K562 (cell line): ENCODE measurements at regions not wholly inside any gene's neighbourhood (a gene's known extent, or its start where the extent isn't known, plus 50 kb on each side); places are given as distances from the start of the nearest gene placed in this dataset.

Source experiments
- ATAC-seq: fragments of 200-7000 bp; cut with Tn5 transposase; 3 replicates; pipeline ENCODE4 v1.9.1; 2020; ENCODE audit warnings: moderate library complexity
- BruUV-seq: library from RNA; stranded (reverse); fragments of 400-500 nt; replicated peaks from 2 replicates; lab custom pipeline; 2021; lab: Mats Ljungman, UMichigan
- CTCF ChIA-PET: fragments of 300-600 bp; formaldehyde crosslinking; extraction: SDS; loops from one replicate; lab custom pipeline; 2021; ENCODE audit warnings: low intra/inter-chr PET ratio; lab: Yijun Ruan, JAX
- POLR2A ChIA-PET: fragments of 300-600, 350-650 bp; sonication (Branson Sonifier 250); formaldehyde crosslinking; extraction: SDS; loops from one replicate; lab custom pipeline; 2021; ENCODE audit warnings: antibody characterized with exemption, inconsistent platforms; lab: Yijun Ruan, JAX
- DNase-seq, 4 experiments: peaks; one replicate each; pipeline versions ENCODE4 v3.0.0 to v3.0.0-alpha.2; 2011 to 2018; ENCODE audit warnings: low spot score in 3 of 4, mixed read lengths in 3 of 4; ENCODE audit errors: extremely low read depth in 1 of 4
- FAIRE-seq: peaks from 2 replicates; lab custom pipeline; 2011; peaks lifted over from hg19 to GRCh38; lab: Jason Lieb, UNC
- H2AFZ ChIP-seq: 2 replicates; pipeline ENCODE4 v1.6.0; 2011; ENCODE audit warnings: low read depth, low read length, control low read depth, inconsistent platforms
- H3K27ac ChIP-seq: fragments of 200-600 bp; 3 replicates; pipeline ENCODE4 v1.8.0; 2011; ENCODE audit warnings: low read depth, mild to moderate bottlenecking, control low read depth, inconsistent platforms, low read length, moderate library complexity, mixed read lengths; ENCODE audit errors: extremely low read depth
- H3K27me3 ChIP-seq, 2 experiments: fragments of 300-600 bp in 1 of 2; 2 replicates in 1 of 2; 3 replicates in 1 of 2; pipeline versions ENCODE4 v1.6.0 to v1.8.0; 2011; ENCODE audit warnings: inconsistent platforms in 2 of 2, low read length in 2 of 2, mild to moderate bottlenecking in 1 of 2, mixed read lengths in 1 of 2, moderate library complexity in 1 of 2; ENCODE audit not compliant: control insufficient read depth in 2 of 2, insufficient read depth in 2 of 2
- H3K36me3 ChIP-seq: fragments of 300-600 bp; 3 replicates; pipeline ENCODE4 v1.8.0; 2011; ENCODE audit warnings: mild to moderate bottlenecking, low read length, inconsistent platforms; ENCODE audit not compliant: control insufficient read depth, insufficient read depth
- H3K4me1 ChIP-seq, 2 experiments: fragments of 200-600 bp in 1 of 2; replicated peaks in 1 of 2; 2 replicates in 1 of 2; 3 replicates in 1 of 2; pipeline versions ENCODE4 v1.5.1 to v1.8.0; 2011; ENCODE audit warnings: inconsistent platforms in 2 of 2, low read length in 2 of 2, mild to moderate bottlenecking in 1 of 2, mixed read lengths in 1 of 2, moderate library complexity in 1 of 2; ENCODE audit not compliant: control insufficient read depth in 2 of 2, insufficient read depth in 2 of 2
- H3K4me2 ChIP-seq: 2 replicates; pipeline ENCODE4 v1.6.1; 2011; ENCODE audit warnings: low read length, control low read depth, inconsistent platforms, mixed read lengths; ENCODE audit not compliant: insufficient read depth
- H3K4me3 ChIP-seq: fragments of 200-600 bp; sonication (generic), shearing (Covaris generic); 2 replicates; pipeline ENCODE4 v1.5.1; 2016; ENCODE audit warnings: control low read depth, inconsistent platforms
- H3K79me2 ChIP-seq: fragments of 200-600 bp; 3 replicates; pipeline ENCODE4 v1.8.0; 2011; ENCODE audit warnings: low read length, inconsistent platforms; ENCODE audit not compliant: control insufficient read depth, insufficient read depth
- H3K9ac ChIP-seq, 2 experiments: 2 replicates each; pipeline versions ENCODE4 v1.6.0 to v1.6.1; 2011; ENCODE audit warnings: low read depth in 2 of 2, low read length in 2 of 2, control low read depth in 1 of 2, inconsistent platforms in 1 of 2, mild to moderate bottlenecking in 1 of 2, mixed read lengths in 1 of 2; ENCODE audit not compliant: insufficient read depth in 1 of 2
- H3K9me1 ChIP-seq: one replicate; pipeline ENCODE4 v1.6.0; 2011; ENCODE audit warnings: inconsistent platforms, mild to moderate bottlenecking, low read length, moderate library complexity; ENCODE audit not compliant: control insufficient read depth, insufficient read depth
- H3K9me3 ChIP-seq: replicated peaks from 2 replicates; pipeline ENCODE4 v1.5.1; 2011; ENCODE audit warnings: low read depth, low read length, inconsistent platforms; ENCODE audit not compliant: control insufficient read depth, insufficient read depth
- H4K20me1 ChIP-seq: replicated peaks from 2 replicates; pipeline ENCODE4 v1.6.1; 2011; ENCODE audit warnings: low read length, inconsistent platforms, mixed read lengths; ENCODE audit not compliant: control insufficient read depth, insufficient read depth
- HMG20B ChIP-seq: fragments of 250-450 bp; sonication (Bioruptor Pico); IDR thresholded peaks from 2 replicates; pipeline ENCODE4 v1.5.0; 2021; ENCODE audit warnings: mild to moderate bottlenecking
- RBFOX2 ChIP-seq: fragments of 200-400 bp; formaldehyde crosslinking; IDR thresholded peaks from 2 replicates; pipeline ENCODE4 v1.6.1; 2017; ENCODE audit warnings: low read depth, mild to moderate bottlenecking, low read length, moderate library complexity
- SUPT5H ChIP-seq: fragments of 450-650 bp; IDR thresholded peaks from 2 replicates; pipeline ENCODE4 v1.6.1; 2016
- ZNF583 ChIP-seq: fragments of 250-450 bp; sonication (Bioruptor Pico); IDR thresholded peaks from 2 replicates; pipeline ENCODE4 v1.4.0; 2020
- WGBS: fragments of 100-300 bp; shearing (Covaris generic); methylation state at CpG from one replicate; pipeline ENCODE4 v1.1.6; 2016; ENCODE audit warnings: low coverage, mixed read lengths; ENCODE audit not compliant: insufficient coverage; ENCODE audit errors: missing lambda C conversion rate; 5-methylcytosine and 5-hydroxymethylcytosine counted together
- in situ Hi-C: fragments of 300-500 bp; cut with MboI; formaldehyde crosslinking; loops from 4 replicates; pipeline ENCODE4 v1.15.0; 2018; ENCODE audit warnings: inconsistent platforms, mixed read lengths
- intact Hi-C: fragments of 100-400 bp; cut with micrococcal nuclease; formaldehyde crosslinking; loops from 2 replicates; pipeline ENCODE4 v1.14.2; 2022
- TF ChIP-seq, protein P1 (sequence below), 3 experiments: fragments of 200-800 bp in 1 of 3; fragments of 250-450 bp in 1 of 3; fragments of 450-650 bp in 1 of 3; sonication (Bioruptor Pico) in 1 of 3; sonication (Bioruptor generic) in 1 of 3; formaldehyde crosslinking in 1 of 3; IDR thresholded peaks; 2 replicates each; pipeline versions ENCODE4 v1.6.1 to v1.8.0; 2016 to 2022; ENCODE audit warnings: mild to moderate bottlenecking in 2 of 3, missing genetic modification characterization in 2 of 3, missing compliant biosample characterization in 1 of 3, moderate library complexity in 1 of 3

- H4K20me1 ChIP-seq: no peaks in the 10 kb centered on the region
- H3K9ac ChIP-seq: no peak overlapping the region
- CTCF ChIA-PET: no interaction called here
- H3K9me3 ChIP-seq: no peaks in the 10 kb centered on the region
- no TSS peak for BruUV-seq
- H3K4me1 ChIP-seq: no peaks in the 10 kb centered on the region
- no peaks in the 10 kb centered on the region for H3K9me1 ChIP-seq
- no peak overlapping the region for H3K4me3 ChIP-seq
- in situ Hi-C loops (loop anchor here (25.0 kb wide), 1 partner anchor 255 kb away; no protein-coding TSS in a partner anchor), intact Hi-C loops (no loop called here)
- DNase-seq (no peak), FAIRE-seq (no peak), ATAC-seq (no peak)
- H2AFZ ChIP-seq: no peak overlapping the region
- no peaks in the 10 kb centered on the region for H3K27me3 ChIP-seq
- H3K4me2 ChIP-seq: no peak overlapping the region
- 32% methylated on average over 4 of the region's 4 CpGs for WGBS
- H3K36me3 ChIP-seq: no peaks in the 10 kb centered on the region
- TF ChIP-seq RBFOX2: no peak
- no peak for TF ChIP-seq ZNF583 (CRISPR knock-in tag)
- TF ChIP-seq, protein P1, sequence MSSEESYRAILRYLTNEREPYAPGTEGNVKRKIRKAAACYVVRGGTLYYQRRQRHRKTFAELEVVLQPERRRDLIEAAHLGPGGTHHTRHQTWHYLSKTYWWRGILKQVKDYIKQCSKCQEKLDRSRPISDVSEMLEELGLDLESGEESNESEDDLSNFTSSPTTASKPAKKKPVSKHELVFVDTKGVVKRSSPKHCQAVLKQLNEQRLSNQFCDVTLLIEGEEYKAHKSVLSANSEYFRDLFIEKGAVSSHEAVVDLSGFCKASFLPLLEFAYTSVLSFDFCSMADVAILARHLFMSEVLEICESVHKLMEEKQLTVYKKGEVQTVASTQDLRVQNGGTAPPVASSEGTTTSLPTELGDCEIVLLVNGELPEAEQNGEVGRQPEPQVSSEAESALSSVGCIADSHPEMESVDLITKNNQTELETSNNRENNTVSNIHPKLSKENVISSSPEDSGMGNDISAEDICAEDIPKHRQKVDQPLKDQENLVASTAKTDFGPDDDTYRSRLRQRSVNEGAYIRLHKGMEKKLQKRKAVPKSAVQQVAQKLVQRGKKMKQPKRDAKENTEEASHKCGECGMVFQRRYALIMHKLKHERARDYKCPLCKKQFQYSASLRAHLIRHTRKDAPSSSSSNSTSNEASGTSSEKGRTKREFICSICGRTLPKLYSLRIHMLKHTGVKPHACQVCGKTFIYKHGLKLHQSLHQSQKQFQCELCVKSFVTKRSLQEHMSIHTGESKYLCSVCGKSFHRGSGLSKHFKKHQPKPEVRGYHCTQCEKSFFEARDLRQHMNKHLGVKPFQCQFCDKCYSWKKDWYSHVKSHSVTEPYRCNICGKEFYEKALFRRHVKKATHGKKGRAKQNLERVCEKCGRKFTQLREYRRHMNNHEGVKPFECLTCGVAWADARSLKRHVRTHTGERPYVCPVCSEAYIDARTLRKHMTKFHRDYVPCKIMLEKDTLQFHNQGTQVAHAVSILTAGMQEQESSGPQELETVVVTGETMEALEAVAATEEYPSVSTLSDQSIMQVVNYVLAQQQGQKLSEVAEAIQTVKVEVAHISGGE (CRISPR knock-in tag; IDR thresholded peaks at IDR 0.05): no peak
- TF ChIP-seq SUPT5H: no peak
- no peak for TF ChIP-seq HMG20B (CRISPR knock-in tag)
- TF ChIP-seq, all 486 proteins: peak for 0
- Histone ChIP-seq H3K27ac (no peak overlapping the region), H3K79me2 (no peaks in the 10 kb centered on the region)
- POLR2A ChIA-PET: interaction anchor here (0.6 kb wide), 1 partner anchor 338 kb away, joined by 5 read pairs; no protein-coding TSS in a partner anchor
These were observed 59.2 kb upstream of the RCBTB2 start for GRCh38 chr13:48591889-48592687.
